H9 (cell line): ENCODE measurements at regions not wholly inside any gene's neighbourhood (a gene's known extent, or its start where the extent isn't known, plus 50 kb on each side); places are given as distances from the start of the nearest gene placed in this dataset.

Experiments
- DNase-seq: peaks from one replicate; pipeline ENCODE4 v3.0.0-alpha.2; 2017
- H2AFZ ChIP-seq: one replicate; pipeline ENCODE4 v1.6.1; 2013; ENCODE audit warnings: mild to moderate bottlenecking, low read length, control low read depth, moderate library complexity
- H2AK5ac ChIP-seq: 2 replicates; pipeline ENCODE4 v1.6.1; 2013; ENCODE audit warnings: low read length, control low read depth, mixed read lengths; ENCODE audit not compliant: insufficient read length
- H2BK120ac ChIP-seq: one replicate; pipeline ENCODE4 v1.6.1; 2013; ENCODE audit warnings: low read depth, mild to moderate bottlenecking, low read length, control low read depth, inconsistent platforms; ENCODE audit not compliant: poor library complexity, severe bottlenecking
- H2BK12ac ChIP-seq: 2 replicates; pipeline ENCODE4 v1.6.1; 2013; ENCODE audit warnings: low read length, control low read depth, mixed read lengths, low read depth; ENCODE audit not compliant: insufficient read length
- H2BK15ac ChIP-seq: 2 replicates; pipeline ENCODE4 v1.6.1; 2013; ENCODE audit warnings: low read depth, low read length, control low read depth
- H2BK20ac ChIP-seq: one replicate; pipeline ENCODE4 v1.6.1; 2013; ENCODE audit warnings: low read depth, mild to moderate bottlenecking, low read length, control low read depth, inconsistent platforms; ENCODE audit not compliant: poor library complexity, severe bottlenecking
- H2BK5ac ChIP-seq: 2 replicates; pipeline ENCODE4 v1.6.1; 2013; ENCODE audit warnings: low read length, control low read depth, mixed read lengths; ENCODE audit not compliant: insufficient read length
- H3K14ac ChIP-seq: 2 replicates; pipeline ENCODE4 v1.6.1; 2013; ENCODE audit warnings: low read length, control low read depth; ENCODE audit not compliant: insufficient read depth
- H3K18ac ChIP-seq: 2 replicates; pipeline ENCODE4 v1.6.1; 2013; ENCODE audit warnings: low read depth, mild to moderate bottlenecking, mixed read lengths, low read length, control low read depth; ENCODE audit not compliant: insufficient read length
- H3K23ac ChIP-seq: 2 replicates; pipeline ENCODE4 v1.6.1; 2013; ENCODE audit warnings: low read length, control low read depth, mixed read lengths, low read depth; ENCODE audit not compliant: insufficient read length
- H3K23me2 ChIP-seq: 2 replicates; pipeline ENCODE4 v1.6.1; 2013; ENCODE audit warnings: low read depth, mild to moderate bottlenecking, mixed read lengths, low read length, control low read depth; ENCODE audit not compliant: insufficient read length, poor library complexity, severe bottlenecking
- H3K27ac ChIP-seq: 2 replicates; pipeline ENCODE4 v1.5.1; 2013; ENCODE audit warnings: low read length, control low read depth, mixed read lengths, low read depth; ENCODE audit not compliant: insufficient read length
- H3K27me3 ChIP-seq: 2 replicates; pipeline ENCODE4 v1.6.1; 2013; ENCODE audit warnings: low read length, control low read depth, inconsistent platforms; ENCODE audit not compliant: insufficient read depth
- H3K4ac ChIP-seq: 2 replicates; pipeline ENCODE4 v1.6.1; 2013; ENCODE audit warnings: low read depth, mild to moderate bottlenecking, control low read depth, inconsistent platforms, low read length, moderate library complexity
- H3K4me1 ChIP-seq: 2 replicates; pipeline ENCODE4 v1.6.1; 2013; ENCODE audit warnings: low read length, control low read depth, inconsistent platforms; ENCODE audit not compliant: insufficient read depth
- H3K4me2 ChIP-seq: 2 replicates; pipeline ENCODE4 v1.6.1; 2013; ENCODE audit warnings: low read length, control low read depth, mixed read lengths; ENCODE audit not compliant: insufficient read length, insufficient read depth
- H3K56ac ChIP-seq: 2 replicates; pipeline ENCODE4 v1.6.1; 2013; ENCODE audit warnings: low read depth, mild to moderate bottlenecking, mixed read lengths, low read length, control low read depth; ENCODE audit not compliant: insufficient read length
- H3K79me1 ChIP-seq: 2 replicates; pipeline ENCODE4 v1.6.1; 2013; ENCODE audit warnings: low read depth, mild to moderate bottlenecking, moderate library complexity, low read length, control low read depth, inconsistent platforms; ENCODE audit not compliant: insufficient read depth, poor library complexity, severe bottlenecking
- H3K79me2 ChIP-seq: 2 replicates; pipeline ENCODE4 v1.6.1; 2013; ENCODE audit warnings: low read length, control low read depth, inconsistent platforms; ENCODE audit not compliant: insufficient read depth
- H3K9ac ChIP-seq: 2 replicates; pipeline ENCODE4 v1.6.1; 2013; ENCODE audit warnings: low read length, control low read depth, mixed read lengths; ENCODE audit not compliant: insufficient read length; ENCODE audit errors: extremely low read depth
- H3K9me3 ChIP-seq: one replicate; pipeline ENCODE4 v1.6.1; 2013; ENCODE audit warnings: low read depth, low read length, inconsistent platforms; ENCODE audit not compliant: control insufficient read depth
- H3T11ph ChIP-seq: one replicate; pipeline ENCODE4 v1.6.1; 2013; ENCODE audit warnings: mild to moderate bottlenecking, low read length, control low read depth, inconsistent platforms
- H4K20me1 ChIP-seq: one replicate; pipeline ENCODE4 v1.6.1; 2013; ENCODE audit not compliant: control insufficient read depth, insufficient read length, insufficient read depth
- H4K5ac ChIP-seq: 2 replicates; pipeline ENCODE4 v1.6.1; 2013; ENCODE audit warnings: low read depth, mild to moderate bottlenecking, mixed read lengths, low read length, control low read depth; ENCODE audit not compliant: insufficient read length
- H4K8ac ChIP-seq: replicated peaks from 2 replicates; pipeline ENCODE4 v1.6.1; 2013; ENCODE audit warnings: low read length, control low read depth, mixed read lengths, low read depth; ENCODE audit not compliant: insufficient read length
- H4K91ac ChIP-seq: 2 replicates; pipeline ENCODE4 v1.6.1; 2013; ENCODE audit warnings: low read depth, mild to moderate bottlenecking, moderate library complexity, mixed read lengths, low read length, control low read depth; ENCODE audit not compliant: insufficient read length
- H3K27ac Mint-ChIP-seq, 3 experiments: 2 replicates in 2 of 3; 3 replicates in 1 of 3; pipeline ENCODE4 v1.8.0; 2020 to 2021; ENCODE audit warnings: mixed read lengths in 3 of 3, mild to moderate bottlenecking in 1 of 3, moderate library complexity in 1 of 3
- H3K27me3 Mint-ChIP-seq: 2 replicates; pipeline ENCODE4 v1.8.0; 2021; ENCODE audit warnings: low read depth, mild to moderate bottlenecking, moderate library complexity, mixed read lengths
- H3K36me3 Mint-ChIP-seq, 3 experiments: 2 replicates in 2 of 3; 3 replicates in 1 of 3; pipeline ENCODE4 v1.8.0; 2020 to 2021; ENCODE audit warnings: low read depth in 3 of 3, mixed read lengths in 3 of 3; ENCODE audit not compliant: insufficient read depth in 1 of 3
- H3K4me1 Mint-ChIP-seq, 2 experiments: 2 replicates each; pipeline ENCODE4 v1.8.0; 2020; ENCODE audit warnings: mixed read lengths in 2 of 2
- H3K4me3 Mint-ChIP-seq, 2 experiments: 2 replicates in 1 of 2; 3 replicates in 1 of 2; pipeline ENCODE4 v1.8.0; 2020 to 2021; ENCODE audit warnings: mild to moderate bottlenecking in 2 of 2, mixed read lengths in 2 of 2, moderate library complexity in 1 of 2
- H3K9me3 Mint-ChIP-seq, 2 experiments: 2 replicates in 1 of 2; 3 replicates in 1 of 2; pipeline ENCODE4 v1.8.0; 2020; ENCODE audit warnings: mild to moderate bottlenecking in 2 of 2, mixed read lengths in 2 of 2, moderate library complexity in 1 of 2
- WGBS: extraction: QIAGEN DNeasy Blood & Tissue Kit; methylation state at CpG from one replicate; pipeline ENCODE4 v1.1.7; 2013; ENCODE audit warnings: missing lambda C conversion rate, low lambda C conversion rate, mixed read lengths; ENCODE audit not compliant: insufficient read length; ENCODE audit errors: extremely low coverage; 5-methylcytosine and 5-hydroxymethylcytosine counted together
- TF ChIP-seq, protein P1 (sequence below): fragments of 200-600 bp; sonication (generic); conservative IDR thresholded peaks from 3 replicates; pipeline ENCODE4 v1.8.0; 2021; ENCODE audit warnings: antibody characterized with exemption, mild to moderate bottlenecking

DNA sequence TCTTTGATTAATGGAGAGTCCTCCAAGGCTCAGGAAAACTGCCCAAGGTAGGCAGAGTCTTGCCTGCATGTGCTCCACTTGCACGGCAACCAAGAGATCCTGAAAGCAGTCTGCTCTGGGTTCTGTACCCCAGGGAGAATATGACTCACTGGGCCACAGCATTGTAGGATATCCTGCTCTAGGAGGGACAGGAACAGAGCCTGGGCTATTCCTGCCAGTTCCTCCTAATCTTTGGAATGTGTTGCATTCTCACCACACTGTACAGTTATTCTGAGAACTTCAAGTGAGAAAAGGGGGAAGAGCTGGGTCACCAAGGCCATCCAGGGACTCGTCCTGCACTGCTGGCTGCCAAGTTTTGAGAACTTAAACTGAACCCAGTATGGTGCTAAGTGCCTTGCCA is 278.5 kb downstream of the MATN1 start:
- Mint-ChIP-seq H3K36me3 (no peaks in the 10 kb centered on the region), H3K27me3 (peaks cover 3% of the 10 kb centered on the region; the same call in 1 of the 2 replicates), H3K9me3 (peaks cover 3% of the 10 kb centered on the region in 2 experiments; a peak in 3 of 5 replicates), H3K27ac (no peak overlapping the region), H3K4me1 (peaks cover 0 to 3% of the 10 kb centered on the region in 2 experiments; a peak in 1 of 4 replicates), H3K4me3 (no peak overlapping the region)
- Histone ChIP-seq H3K23ac (no peak overlapping the region), H2BK20ac (no peak overlapping the region), H3K56ac (no peak overlapping the region), H2BK120ac (no peak overlapping the region), H3K9ac (no peak overlapping the region), H3K4me1 (no peaks in the 10 kb centered on the region), H3K79me1 (no peaks in the 10 kb centered on the region), H3K27ac (no peak overlapping the region), H3K27me3 (no peaks in the 10 kb centered on the region), H3K18ac (no peak overlapping the region), H4K5ac (no peak overlapping the region), H3K79me2 (no peaks in the 10 kb centered on the region), H2AFZ (no peak overlapping the region), H3K23me2 (no peaks in the 10 kb centered on the region), H3K4me2 (no peak overlapping the region), H2BK5ac (no peak overlapping the region), H3K4ac (no peak overlapping the region), H3K9me3 (no peaks in the 10 kb centered on the region), H4K20me1 (no peaks in the 10 kb centered on the region), H2AK5ac (no peak overlapping the region), H4K91ac (no peak overlapping the region), H2BK12ac (no peak overlapping the region), H3K14ac (no peak overlapping the region), H4K8ac (no peak overlapping the region), H3T11ph (no peak overlapping the region), H2BK15ac (no peak overlapping the region)
- TF ChIP-seq, protein P1, sequence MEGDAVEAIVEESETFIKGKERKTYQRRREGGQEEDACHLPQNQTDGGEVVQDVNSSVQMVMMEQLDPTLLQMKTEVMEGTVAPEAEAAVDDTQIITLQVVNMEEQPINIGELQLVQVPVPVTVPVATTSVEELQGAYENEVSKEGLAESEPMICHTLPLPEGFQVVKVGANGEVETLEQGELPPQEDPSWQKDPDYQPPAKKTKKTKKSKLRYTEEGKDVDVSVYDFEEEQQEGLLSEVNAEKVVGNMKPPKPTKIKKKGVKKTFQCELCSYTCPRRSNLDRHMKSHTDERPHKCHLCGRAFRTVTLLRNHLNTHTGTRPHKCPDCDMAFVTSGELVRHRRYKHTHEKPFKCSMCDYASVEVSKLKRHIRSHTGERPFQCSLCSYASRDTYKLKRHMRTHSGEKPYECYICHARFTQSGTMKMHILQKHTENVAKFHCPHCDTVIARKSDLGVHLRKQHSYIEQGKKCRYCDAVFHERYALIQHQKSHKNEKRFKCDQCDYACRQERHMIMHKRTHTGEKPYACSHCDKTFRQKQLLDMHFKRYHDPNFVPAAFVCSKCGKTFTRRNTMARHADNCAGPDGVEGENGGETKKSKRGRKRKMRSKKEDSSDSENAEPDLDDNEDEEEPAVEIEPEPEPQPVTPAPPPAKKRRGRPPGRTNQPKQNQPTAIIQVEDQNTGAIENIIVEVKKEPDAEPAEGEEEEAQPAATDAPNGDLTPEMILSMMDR = no peak
- WGBS = no CpG with 5 or more reads among the region's 2 CpGs
- DNase-seq = peak; percentile 4
